ENCODE measurements at regions not wholly inside any gene's neighbourhood (a gene's known extent, or its start where the extent isn't known, plus 50 kb on each side); places are given as distances from the start of the nearest gene placed in this dataset.
"Not testable (repeated sequence)": the region's sequence is repeated elsewhere in the genome, so short reads cannot be mapped to it uniquely, and the experiment has no call there.

- DNase-seq (ENCODE audit: low read depth in 3 of 3) = no peak
Measured at GRCh38 chr10:60569681-60570080, 180.0 kb upstream of the ANK3 start.

- DNase-seq (ENCODE audit: low read depth in 3 of 3) = no peak
Measured at GRCh38 chr10:60566096-60566495, 176.4 kb upstream of the ANK3 start.

DNA sequence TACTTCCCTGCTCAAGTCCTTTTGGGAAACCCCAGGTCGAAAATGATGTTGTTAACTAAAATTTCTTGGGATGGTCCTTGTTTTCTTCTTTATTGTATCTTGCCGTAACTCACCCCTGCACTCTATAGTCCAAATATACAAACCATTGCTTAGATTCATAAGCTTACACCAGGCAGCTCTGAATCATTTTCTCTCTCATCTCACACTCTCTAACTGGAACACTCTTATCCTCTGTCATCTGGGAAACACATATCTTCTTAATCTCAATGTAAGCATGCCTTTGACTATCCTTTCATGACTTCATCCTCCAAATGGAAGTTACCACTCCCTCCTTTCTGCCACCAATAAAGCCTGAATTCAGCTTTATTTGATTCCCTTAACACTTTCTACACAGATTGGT is 175.8 kb upstream of the ANK3 start:
- DNase-seq (ENCODE audit: low read depth in 3 of 3) = no peak

- no peak for DNase-seq (ENCODE audit: low read depth in 3 of 3)
Measured at GRCh38 chr10:60564475-60564874, 174.8 kb upstream of the ANK3 start.

DNA sequence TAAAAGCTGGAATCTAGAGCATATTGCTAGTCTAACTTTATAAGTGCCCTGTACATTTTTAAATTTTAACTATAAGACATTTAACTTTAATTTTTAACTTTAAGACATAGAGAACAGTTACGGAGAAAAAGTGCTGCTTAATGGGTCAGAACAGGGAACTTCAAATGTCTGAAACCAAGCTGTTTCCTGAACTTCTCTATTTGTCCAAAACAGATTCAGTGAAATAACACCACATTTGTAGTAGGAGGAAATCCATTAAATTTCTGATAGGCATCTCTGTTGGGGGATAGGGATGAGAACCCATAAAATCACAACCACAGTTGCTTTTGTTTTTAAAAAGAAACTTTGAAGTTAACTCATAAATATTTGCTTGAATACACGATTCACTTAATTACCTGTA is 170.8 kb upstream of the ANK3 start:
- DNase-seq (ENCODE audit: low read depth in 3 of 3) = no peak

DNA sequence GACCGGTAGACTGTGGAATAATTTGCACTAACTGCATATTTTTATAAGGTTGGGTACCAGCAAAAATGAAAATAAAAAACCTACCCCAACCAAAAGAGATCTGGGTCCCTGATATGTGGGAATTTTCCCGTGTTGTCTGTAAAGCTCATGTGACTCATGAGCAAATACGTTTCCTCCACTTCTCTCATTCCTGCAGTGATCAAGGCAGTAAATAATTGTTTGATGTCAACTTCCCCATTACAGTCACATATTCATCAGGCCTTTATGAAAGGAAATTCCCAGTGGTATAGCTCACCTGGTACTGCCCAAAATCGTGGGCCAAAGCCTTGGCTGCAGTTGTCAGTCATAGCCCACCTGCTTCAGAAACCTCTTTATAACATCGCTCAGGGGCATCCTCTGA is 166.0 kb upstream of the ANK3 start:
- no peak for DNase-seq (ENCODE audit: low read depth in 3 of 3)

GRCh38 chr10:60549686-60550085 is 160.0 kb upstream of the ANK3 start:
- DNase-seq (ENCODE audit: low read depth in 3 of 3) = no peak

- no peak for DNase-seq (ENCODE audit: low read depth in 3 of 3)
Measured at GRCh38 chr10:60542657-60543056, 153.0 kb upstream of the ANK3 start.

DNA sequence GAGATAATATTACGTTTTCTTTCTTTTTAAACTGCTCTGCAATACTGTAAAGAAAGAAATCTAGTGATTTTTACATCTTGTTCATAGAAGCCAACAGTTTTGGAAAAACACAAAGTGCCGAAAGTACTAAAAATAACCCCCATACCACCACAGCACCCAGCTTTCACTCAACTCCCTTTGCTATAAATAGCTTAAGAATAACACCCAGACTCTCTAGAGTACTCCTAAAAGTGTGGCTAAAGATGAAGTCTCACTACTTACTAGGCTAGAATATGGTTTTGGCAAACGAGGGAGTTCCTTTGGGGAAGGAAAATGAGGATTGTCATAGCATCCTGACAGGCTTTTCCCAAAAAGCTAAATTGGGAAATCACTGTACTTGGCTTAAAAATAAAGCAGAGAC is 151.8 kb upstream of the ANK3 start:
- DNase-seq (ENCODE audit: low read depth in 3 of 3) = no peak

DNA sequence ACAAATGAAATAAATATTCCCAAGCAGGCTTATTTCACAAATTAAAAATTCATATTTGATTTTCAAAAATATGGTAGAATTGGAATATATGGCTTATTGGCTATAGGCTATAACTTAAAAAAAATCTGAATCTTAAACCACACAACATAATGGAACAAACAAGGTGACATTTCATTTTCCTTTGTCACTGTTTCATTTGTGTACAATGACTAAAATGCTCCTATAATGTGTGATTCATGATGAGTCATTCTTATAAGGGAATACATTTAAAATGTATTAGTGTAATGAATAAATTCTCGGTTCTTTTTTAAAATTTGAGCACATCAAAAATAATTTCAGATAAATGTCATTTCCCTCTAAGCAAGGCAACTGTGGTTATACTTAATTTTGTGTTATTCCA is 148.0 kb upstream of the ANK3 start:
- DNase-seq (ENCODE audit: low read depth in 3 of 3) = no peak

GRCh38 chr10:60536529-60537114 is 146.9 kb upstream of the ANK3 start:
- DNase-seq (ENCODE audit: low read depth in 3 of 3) = no peak

DNA sequence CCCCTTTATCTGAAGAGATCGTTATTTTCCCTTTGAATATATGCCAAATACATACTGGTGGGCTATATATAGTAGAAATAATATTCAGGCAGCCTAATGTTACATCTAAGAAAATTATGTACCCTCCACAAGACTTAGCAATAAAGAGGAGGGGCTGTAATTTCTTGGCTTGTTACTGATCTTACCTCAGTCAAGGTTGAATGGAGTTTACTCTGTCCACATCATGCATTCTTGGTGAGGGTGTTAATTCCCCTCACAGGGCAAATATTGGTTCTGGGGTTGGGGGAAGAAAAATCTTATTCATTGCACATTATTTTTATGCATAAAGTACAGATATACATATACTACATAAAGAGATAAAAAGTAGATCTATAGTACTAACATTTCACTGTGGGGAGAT is 145.8 kb upstream of the ANK3 start:
- no peak for DNase-seq (ENCODE audit: low read depth in 3 of 3)

- no peak for DNase-seq (ENCODE audit: low read depth in 3 of 3)
Measured at GRCh38 chr10:60534761-60535389, 145.2 kb upstream of the ANK3 start.

DNA sequence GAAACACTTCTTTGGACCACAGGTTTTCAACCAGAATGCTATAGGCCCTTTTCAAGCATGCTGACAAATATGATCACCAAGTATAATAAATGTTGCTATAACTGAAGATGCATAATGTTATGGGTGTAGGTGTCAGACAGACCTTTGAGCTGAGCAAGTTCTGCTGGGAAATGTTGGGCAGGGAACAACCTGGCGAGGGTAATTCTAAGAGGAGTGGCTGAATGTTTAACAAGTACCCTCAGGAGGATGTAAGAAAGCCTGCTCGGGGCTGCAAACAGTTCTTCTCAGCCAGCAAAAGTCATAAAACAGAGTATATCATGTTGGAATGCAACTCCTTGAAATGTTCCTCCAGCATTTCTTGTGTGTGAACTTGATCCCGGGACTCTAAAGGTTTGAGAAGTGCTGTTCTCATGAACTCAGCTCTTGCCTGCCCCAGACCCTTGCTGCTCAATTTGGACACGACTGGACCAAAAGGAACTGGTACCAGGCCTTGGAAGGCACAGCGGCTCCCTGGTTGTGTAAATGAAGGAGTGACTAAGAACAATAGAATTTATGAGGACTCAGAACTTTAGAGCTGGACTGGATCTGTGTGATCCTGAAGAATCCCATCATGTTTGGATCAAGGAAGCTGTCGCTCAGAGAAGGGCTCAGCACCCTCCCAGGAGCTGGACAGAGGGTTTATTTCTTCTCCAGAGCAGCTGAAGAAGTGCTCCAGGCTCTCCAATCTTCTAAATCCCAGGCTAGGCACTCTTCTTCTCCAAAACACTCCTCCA is 143.2 kb upstream of the ANK3 start:
- DNase-seq (ENCODE audit: low read depth in 3 of 3) = no peak

DNA sequence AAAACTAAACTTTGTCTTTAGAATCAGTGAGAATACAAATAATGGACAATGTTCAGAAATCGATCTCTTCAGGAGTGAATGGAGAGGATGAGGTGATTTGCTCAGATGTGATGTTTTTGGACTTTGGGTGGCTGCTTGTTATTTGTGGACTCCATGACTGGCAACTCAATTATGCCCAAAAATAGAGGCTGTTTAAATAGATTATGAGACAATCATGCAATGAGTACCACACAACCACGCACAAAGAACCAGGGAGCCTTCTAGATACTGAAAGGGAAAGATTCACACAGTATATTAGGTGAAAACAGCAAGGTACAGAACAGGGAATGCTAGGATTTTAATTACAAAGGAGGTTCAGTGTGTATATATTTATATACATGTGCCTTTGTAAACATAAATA is 141.3 kb upstream of the ANK3 start:
- no peak for DNase-seq (ENCODE audit: low read depth in 3 of 3)

GRCh38 chr10:60527676-60528075 is 138.0 kb upstream of the ANK3 start:
- DNase-seq (ENCODE audit: low read depth in 3 of 3) = no peak

DNA sequence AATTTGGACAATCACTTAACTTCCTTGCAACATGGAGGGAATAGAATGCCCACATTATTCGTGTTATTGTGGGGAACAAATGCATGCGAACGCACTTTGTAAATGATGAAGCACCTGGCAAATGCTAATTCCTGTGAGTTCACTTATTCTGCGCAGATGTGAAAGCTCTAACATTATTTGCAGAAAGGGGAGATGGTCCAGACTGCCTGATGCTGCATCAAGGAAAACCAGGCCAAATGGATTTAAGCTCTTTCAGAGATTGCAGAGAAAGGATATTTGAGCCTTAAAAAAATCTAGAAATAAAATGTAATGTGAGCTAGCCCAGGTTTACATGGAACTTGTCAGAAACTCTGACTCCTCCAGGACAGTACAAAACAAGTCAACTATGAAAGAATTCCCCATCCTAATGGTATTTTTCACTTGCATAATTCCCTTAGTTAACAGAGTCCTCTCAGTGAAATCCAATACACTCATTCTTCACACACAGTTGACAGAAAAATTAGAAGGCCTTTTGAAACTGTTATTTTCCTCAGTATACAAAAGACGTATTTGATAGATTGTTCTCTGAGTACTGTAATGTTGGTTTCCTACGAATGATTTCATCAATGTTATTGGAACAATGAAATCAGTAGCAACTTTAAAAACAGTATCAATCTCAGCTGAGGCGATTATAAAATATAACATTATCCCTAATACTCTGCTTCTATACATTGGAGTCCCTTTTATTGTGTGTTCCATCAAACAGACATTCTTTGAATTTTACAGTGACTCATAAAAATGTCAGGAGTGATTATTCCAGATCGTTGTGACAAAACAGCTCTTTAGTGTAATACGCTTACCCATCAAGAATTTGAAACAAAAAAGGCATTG is 136.3 kb upstream of the ANK3 start:
- DNase-seq (ENCODE audit: low read depth in 3 of 3) = no peak

- DNase-seq (ENCODE audit: low read depth in 3 of 3) = no peak
Measured at GRCh38 chr10:60524541-60524940, 134.9 kb upstream of the ANK3 start.

GRCh38 chr10:60523371-60523770 is 133.7 kb upstream of the ANK3 start:
- DNase-seq (ENCODE audit: low read depth in 3 of 3) = not testable (repeated sequence)

DNA sequence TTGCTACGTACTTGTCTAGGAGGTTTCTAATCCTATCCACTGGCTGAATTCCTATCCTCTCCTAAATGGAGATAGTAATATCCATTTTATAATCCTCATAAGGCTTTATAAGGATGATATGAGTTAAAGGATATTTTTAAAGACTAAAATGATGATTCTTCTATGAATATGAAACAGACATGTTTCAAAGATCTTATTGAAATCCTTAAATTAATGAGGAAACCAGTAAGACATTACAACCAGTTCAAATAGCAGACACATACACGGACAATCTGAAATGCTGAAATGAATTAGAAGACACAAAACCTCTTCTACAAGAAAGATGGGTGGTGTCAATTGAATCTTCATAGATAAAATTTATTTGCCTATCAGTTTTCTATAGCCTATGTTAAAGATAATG is 132.9 kb upstream of the ANK3 start:
- no peak for DNase-seq (ENCODE audit: low read depth in 3 of 3)

DNA sequence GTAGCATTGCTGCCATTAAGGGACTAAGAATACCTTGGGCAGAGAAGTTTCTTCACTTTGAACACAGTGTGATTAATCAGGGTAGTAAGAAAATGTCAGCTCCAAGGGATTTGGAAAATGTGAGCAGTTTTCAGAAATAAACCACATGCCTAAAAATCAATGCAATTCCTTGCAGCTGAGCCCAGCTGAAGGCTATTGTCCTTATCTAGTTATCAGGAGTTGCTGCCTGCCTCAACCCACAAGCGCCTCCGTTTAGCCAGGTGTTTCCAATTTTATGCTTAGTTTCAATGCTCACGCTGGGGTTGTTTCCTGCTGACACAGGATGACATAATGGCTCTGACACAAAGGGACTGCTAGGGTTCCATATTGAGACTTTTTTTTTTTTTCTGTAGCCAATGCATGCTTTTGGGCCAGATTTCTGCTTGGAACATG is 132.3 kb upstream of the ANK3 start:
- no peak for DNase-seq (ENCODE audit: low read depth in 3 of 3)

- no peak for DNase-seq (ENCODE audit: low read depth in 3 of 3)
Measured at GRCh38 chr10:60518745-60519144, 129.1 kb upstream of the ANK3 start.
